IPS-20b (cell line): ENCODE measurements at regions not wholly inside any gene's neighbourhood (a gene's known extent, or its start where the extent isn't known, plus 50 kb on each side); places are given as distances from the start of the nearest gene placed in this dataset.
"Not testable (repeated sequence)": the region's sequence is repeated elsewhere in the genome, so short reads cannot be mapped to it uniquely, and the experiment has no call there.

ENCODE experiments used
- H3K27ac ChIP-seq: one replicate; pipeline ENCODE4 v1.5.1; 2013; ENCODE audit warnings: low read length
- H3K27me3 ChIP-seq: 2 replicates; pipeline ENCODE4 v1.6.1; 2013; ENCODE audit warnings: mild to moderate bottlenecking, low read length, inconsistent platforms; ENCODE audit not compliant: insufficient read depth
- H3K36me3 ChIP-seq: 2 replicates; pipeline ENCODE4 v1.6.1; 2013; ENCODE audit warnings: low read depth, mild to moderate bottlenecking, inconsistent platforms, low read length, moderate library complexity; ENCODE audit not compliant: insufficient read depth
- H3K4me1 ChIP-seq: 2 replicates; pipeline ENCODE4 v1.6.1; 2013; ENCODE audit warnings: mild to moderate bottlenecking, control low read depth, inconsistent platforms, low read length, moderate library complexity; ENCODE audit not compliant: insufficient read depth
- H3K4me3 ChIP-seq: 2 replicates; pipeline ENCODE4 v1.5.1; 2013; ENCODE audit warnings: mild to moderate bottlenecking, low read length, inconsistent platforms
- H3K9ac ChIP-seq: 2 replicates; pipeline ENCODE4 v1.6.1; 2013; ENCODE audit warnings: low read depth, mild to moderate bottlenecking, inconsistent platforms, low read length, moderate library complexity
- H3K9me3 ChIP-seq: 2 replicates; pipeline ENCODE4 v1.6.1; 2013; ENCODE audit warnings: mild to moderate bottlenecking, low read depth, low read length, inconsistent platforms; ENCODE audit not compliant: insufficient read depth

DNA sequence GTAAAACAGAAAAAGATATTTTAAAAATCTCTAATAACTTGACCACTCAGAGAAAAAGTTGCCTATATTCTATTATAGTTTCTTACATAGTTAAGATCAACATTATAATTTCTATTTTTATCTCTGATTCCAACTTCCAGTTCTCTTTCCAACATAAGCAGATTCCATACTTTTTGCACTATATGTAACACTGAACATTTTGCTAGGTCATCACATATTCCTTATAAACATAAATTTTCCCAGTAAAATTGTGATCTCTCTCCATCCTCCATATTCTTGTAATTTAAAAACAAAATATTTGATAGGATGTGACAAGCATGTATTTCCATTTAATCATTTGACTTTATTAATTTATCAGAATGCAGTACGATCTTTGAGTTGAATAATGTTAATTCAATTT is 170.4 kb upstream of the THSD7A start:
- no peak overlapping the region for H3K4me3 ChIP-seq
- no peaks in the 10 kb centered on the region for H3K4me1 ChIP-seq
- H3K36me3 ChIP-seq: no peaks in the 10 kb centered on the region
- H3K27me3 ChIP-seq: no peaks in the 10 kb centered on the region
- no peak overlapping the region for H3K27ac ChIP-seq
- no peaks in the 10 kb centered on the region for H3K9me3 ChIP-seq
- H3K9ac ChIP-seq: no peak overlapping the region

- H3K9ac ChIP-seq: no peak overlapping the region
- no peaks in the 10 kb centered on the region for H3K27me3 ChIP-seq
- H3K4me3 ChIP-seq: no peak overlapping the region
- no peaks in the 10 kb centered on the region for H3K4me1 ChIP-seq
- no peaks in the 10 kb centered on the region for H3K9me3 ChIP-seq
- H3K36me3 ChIP-seq: no peaks in the 10 kb centered on the region
- no peak overlapping the region for H3K27ac ChIP-seq
These were observed 172.6 kb upstream of the THSD7A start for GRCh38 chr7:12004581-12004980.

DNA sequence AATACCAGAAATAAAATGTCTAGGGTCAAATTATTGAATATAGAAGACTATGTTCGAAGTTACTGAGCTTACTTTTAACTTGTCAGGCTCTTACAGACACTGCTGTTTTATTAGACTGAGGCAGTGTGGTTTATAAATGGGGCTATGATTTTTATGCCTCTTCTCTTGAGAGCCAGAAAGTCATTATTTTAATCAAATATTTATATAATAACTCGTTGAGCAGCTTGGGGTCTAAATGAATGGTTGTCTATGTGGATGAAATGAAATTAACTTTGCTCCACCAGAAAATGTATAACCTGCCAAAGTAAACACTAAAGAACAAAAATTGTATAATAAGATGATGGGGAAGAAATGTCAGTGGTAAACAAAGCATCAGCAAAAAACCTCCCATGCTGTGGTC is 175.6 kb upstream of the THSD7A start:
- Histone ChIP-seq H3K4me1 (no peaks in the 10 kb centered on the region), H3K36me3 (no peaks in the 10 kb centered on the region), H3K9ac (no peak overlapping the region), H3K27me3 (no peaks in the 10 kb centered on the region), H3K4me3 (no peak overlapping the region), H3K9me3 (no peaks in the 10 kb centered on the region), H3K27ac (no peak overlapping the region)

DNA sequence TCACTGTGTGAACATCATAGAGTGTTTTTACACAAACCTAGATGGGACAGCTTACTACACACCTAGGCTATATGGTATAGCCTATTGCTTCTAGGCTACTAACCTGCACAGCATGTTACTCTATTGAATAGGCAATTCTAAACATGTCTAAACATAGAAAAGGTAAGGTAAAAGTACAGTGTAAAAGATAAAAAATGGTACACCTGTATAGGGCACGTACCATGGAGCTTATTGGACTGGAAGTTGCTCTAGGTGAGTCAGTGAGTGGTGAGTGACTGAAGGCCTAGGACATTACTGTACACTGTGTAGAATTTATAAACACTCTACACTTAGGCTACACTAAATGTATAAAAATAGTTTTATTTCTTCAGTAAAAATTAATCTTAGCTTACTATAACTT is 182.0 kb upstream of the THSD7A start:
- no peak overlapping the region for H3K4me3 ChIP-seq
- no peak overlapping the region for H3K9ac ChIP-seq
- no peaks in the 10 kb centered on the region for H3K27me3 ChIP-seq
- no peak overlapping the region for H3K27ac ChIP-seq
- no peaks in the 10 kb centered on the region for H3K9me3 ChIP-seq
- no peaks in the 10 kb centered on the region for H3K36me3 ChIP-seq
- no peaks in the 10 kb centered on the region for H3K4me1 ChIP-seq

DNA sequence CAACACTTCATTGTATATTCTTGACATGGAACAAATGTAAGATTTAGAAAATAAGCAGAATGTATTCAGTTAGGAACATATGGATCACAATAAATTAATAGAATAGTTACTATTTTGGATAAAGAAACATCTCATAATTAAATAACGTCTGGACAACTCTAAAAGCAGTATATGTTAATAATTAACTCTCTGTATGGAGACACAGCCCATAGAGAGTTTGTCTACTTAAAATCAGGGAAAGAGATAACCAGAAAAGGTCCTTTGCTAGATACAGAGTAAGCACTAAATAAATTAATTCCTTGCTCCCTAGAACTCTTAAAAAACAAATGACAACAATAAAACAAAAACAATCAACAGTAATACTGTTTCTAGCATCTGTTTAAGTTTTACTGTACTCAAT is 184.4 kb upstream of the THSD7A start:
- Histone ChIP-seq H3K27me3 (no peaks in the 10 kb centered on the region), H3K4me3 (no peak overlapping the region), H3K4me1 (no peaks in the 10 kb centered on the region), H3K36me3 (no peaks in the 10 kb centered on the region), H3K9ac (no peak overlapping the region), H3K27ac (no peak overlapping the region), H3K9me3 (no peaks in the 10 kb centered on the region)

DNA sequence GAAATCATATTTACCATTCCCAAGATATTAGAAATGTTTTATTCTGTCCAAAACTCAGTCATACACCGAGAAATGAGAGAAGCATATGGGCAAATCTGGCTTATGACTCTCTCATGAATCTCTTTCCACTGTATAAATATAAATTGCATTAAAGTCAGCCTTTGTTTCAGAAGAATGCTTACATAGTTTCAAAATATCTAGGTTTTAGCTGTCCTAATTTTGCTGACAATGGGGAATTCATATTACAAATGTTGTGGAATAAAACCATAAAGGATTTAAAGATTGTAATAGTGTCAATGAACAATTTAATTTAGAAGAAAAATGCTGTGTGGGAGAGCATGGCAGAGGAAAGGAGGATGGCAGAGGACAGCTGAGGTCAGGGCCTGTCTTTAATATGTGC is 185.0 kb upstream of the THSD7A start:
- Histone ChIP-seq H3K36me3 (no peaks in the 10 kb centered on the region), H3K9me3 (no peaks in the 10 kb centered on the region), H3K4me3 (no peak overlapping the region), H3K27me3 (no peaks in the 10 kb centered on the region), H3K4me1 (no peaks in the 10 kb centered on the region), H3K27ac (no peak overlapping the region), H3K9ac (no peak overlapping the region)

- H3K9me3 ChIP-seq, H3K27ac ChIP-seq, H3K27me3 ChIP-seq, H3K4me3 ChIP-seq, H3K4me1 ChIP-seq, H3K36me3 ChIP-seq, H3K9ac ChIP-seq: not testable (repeated sequence)
These were observed 189.1 kb upstream of the TMEM106B start for GRCh38 chr7:12022011-12022410.

- Histone ChIP-seq H3K27me3 (no peaks in the 10 kb centered on the region), H3K36me3 (no peaks in the 10 kb centered on the region), H3K9me3 (no peaks in the 10 kb centered on the region)
These were observed 185.8 kb upstream of the TMEM106B start for GRCh38 chr7:12025246-12025645.

DNA sequence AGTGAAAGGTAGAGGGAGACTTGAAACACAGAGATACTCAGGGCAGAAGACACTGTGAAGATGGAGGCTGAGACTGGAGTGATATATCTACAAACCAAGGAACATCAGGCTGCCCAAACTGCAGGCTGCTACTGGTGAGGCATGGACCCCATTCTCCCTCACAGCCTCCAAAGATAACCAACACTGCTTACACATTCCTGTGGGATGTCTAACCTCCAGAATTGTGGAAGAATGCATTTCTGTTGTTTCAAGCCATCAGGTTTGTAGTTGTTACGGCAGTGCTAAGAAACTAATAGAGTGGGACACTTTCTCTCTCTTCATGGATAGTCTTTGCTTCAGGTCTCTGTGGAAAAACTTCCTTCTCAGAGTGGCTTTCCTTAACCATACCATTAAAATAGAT is 182.6 kb upstream of the TMEM106B start:
- H3K4me3 ChIP-seq: no peak overlapping the region
- H3K4me1 ChIP-seq: peaks cover 17% of the 10 kb centered on the region
- no peaks in the 10 kb centered on the region for H3K36me3 ChIP-seq
- no peaks in the 10 kb centered on the region for H3K9me3 ChIP-seq
- H3K27me3 ChIP-seq: no peaks in the 10 kb centered on the region
- no peak overlapping the region for H3K27ac ChIP-seq
- no peak overlapping the region for H3K9ac ChIP-seq

More at GRCh38 chr7:12025246-12025645, 185.8 kb upstream of the TMEM106B start:
- H3K4me1 ChIP-seq: no peaks in the 10 kb centered on the region
- H3K4me3 ChIP-seq: no peak overlapping the region
- H3K9ac ChIP-seq: no peak overlapping the region
- no peak overlapping the region for H3K27ac ChIP-seq

DNA sequence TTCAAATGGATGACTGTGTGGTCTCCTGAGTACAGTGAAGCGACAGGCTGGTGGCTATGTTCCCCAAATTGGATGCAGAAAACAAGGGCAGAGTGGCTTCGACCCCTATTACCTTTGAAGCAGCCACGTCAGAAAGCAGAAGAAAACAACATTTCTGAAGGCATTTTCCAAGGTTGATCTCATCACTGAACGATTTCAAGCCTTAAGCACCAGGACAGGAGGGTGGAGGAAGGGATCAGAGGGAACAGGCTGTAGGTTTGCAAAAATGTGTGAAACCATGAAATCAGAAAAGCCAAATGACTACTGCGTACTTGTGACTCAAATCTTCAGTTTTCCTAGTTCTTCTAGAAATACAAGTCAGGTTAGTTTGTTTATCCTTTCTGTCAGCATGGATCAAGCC is 181.0 kb upstream of the TMEM106B start:
- Histone ChIP-seq H3K4me3 (no peak overlapping the region), H3K9ac (no peak overlapping the region), H3K9me3 (no peaks in the 10 kb centered on the region), H3K27ac (no peak overlapping the region), H3K36me3 (no peaks in the 10 kb centered on the region), H3K27me3 (no peaks in the 10 kb centered on the region), H3K4me1 (peaks cover 17% of the 10 kb centered on the region)

DNA sequence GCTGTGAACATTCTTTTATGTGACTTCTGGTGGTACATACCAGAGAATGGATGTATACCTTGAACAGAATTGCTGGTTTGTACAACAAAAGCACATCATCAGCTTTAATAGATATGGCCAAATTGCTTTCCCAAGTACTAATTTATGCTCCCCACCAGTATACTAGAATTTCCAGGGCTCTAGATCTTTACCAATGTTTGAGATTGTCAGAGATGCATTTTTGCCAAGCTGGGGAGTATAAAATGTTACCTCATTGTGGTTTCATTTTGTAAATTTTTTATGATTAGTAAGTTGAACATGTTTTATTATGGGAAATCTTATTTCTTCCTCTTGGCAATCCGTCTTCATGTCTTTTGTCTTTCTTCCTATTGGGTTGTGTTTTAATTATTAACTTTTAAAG is 179.9 kb upstream of the TMEM106B start:
- Histone ChIP-seq H3K27me3 (no peaks in the 10 kb centered on the region), H3K4me3 (no peak overlapping the region), H3K4me1 (peaks cover 17% of the 10 kb centered on the region), H3K36me3 (no peaks in the 10 kb centered on the region), H3K9ac (no peak overlapping the region), H3K9me3 (no peaks in the 10 kb centered on the region), H3K27ac (no peak overlapping the region)

DNA sequence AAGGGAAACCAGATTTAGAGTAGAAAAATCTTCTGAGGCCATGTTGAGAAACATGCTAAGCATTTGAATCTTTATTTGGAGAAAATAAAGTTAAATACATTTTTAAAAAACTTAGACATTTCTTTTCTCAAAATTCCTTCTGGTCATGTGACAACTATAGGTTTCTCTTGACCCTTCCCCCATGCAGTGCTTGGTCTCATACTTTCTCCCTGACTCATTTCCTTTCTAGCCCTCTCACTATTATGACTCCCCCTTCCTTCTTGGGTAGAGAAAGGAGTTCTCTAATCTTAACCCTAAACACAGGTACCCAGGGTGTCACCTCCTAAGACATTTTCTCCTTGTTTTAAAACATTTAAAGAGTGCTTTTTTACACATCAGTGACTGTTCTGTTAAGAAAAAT is 179.5 kb upstream of the TMEM106B start:
- no peaks in the 10 kb centered on the region for H3K9me3 ChIP-seq
- no peak overlapping the region for H3K4me3 ChIP-seq
- no peaks in the 10 kb centered on the region for H3K27me3 ChIP-seq
- no peak overlapping the region for H3K27ac ChIP-seq
- H3K36me3 ChIP-seq: no peaks in the 10 kb centered on the region
- no peak overlapping the region for H3K9ac ChIP-seq
- H3K4me1 ChIP-seq: peaks cover 17% of the 10 kb centered on the region

DNA sequence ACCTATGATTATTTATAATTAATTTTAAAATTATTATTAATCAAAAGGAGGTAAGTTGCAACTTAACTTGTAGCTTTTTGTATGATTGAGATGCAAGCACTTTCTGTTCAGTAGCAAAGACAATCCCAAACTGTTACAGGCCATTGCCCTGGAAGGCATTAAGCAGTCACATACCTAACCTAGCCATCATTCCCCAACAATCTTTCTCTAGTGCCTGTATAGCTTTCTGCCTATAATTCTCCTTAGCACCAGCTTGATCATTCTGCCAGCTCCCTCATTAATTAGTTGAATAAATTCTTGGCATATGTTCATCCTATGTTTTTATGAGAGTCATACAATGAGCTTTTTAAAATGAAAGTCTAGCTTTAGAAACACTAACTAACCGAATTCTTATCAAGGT is 178.9 kb upstream of the TMEM106B start:
- H3K27ac ChIP-seq: no peak overlapping the region
- H3K9ac ChIP-seq: no peak overlapping the region; the same call in 1 of the 2 replicates
- H3K9me3 ChIP-seq: no peaks in the 10 kb centered on the region
- H3K4me1 ChIP-seq: peaks cover 17% of the 10 kb centered on the region
- H3K27me3 ChIP-seq: no peaks in the 10 kb centered on the region
- H3K36me3 ChIP-seq: no peaks in the 10 kb centered on the region
- H3K4me3 ChIP-seq: no peak overlapping the region
